Ovary (tissue), 1 donor: ENCODE measurements at regions not wholly inside any gene's neighbourhood (a gene's known extent, or its start where the extent isn't known, plus 50 kb on each side); places are given as distances from the start of the nearest gene placed in this dataset.

Experiments
- EP300 ChIP-seq: sonication (generic); formaldehyde crosslinking; IDR thresholded peaks from one replicate; pipeline ENCODE4 v1.6.1; 2017; ENCODE audit warnings: antibody characterized with exemption
- POLR2A ChIP-seq: fragments of 450-650 bp; IDR thresholded peaks from one replicate; pipeline ENCODE4 v1.6.1; 2017; ENCODE audit warnings: antibody characterized with exemption, mild to moderate bottlenecking, moderate library complexity

DNA sequence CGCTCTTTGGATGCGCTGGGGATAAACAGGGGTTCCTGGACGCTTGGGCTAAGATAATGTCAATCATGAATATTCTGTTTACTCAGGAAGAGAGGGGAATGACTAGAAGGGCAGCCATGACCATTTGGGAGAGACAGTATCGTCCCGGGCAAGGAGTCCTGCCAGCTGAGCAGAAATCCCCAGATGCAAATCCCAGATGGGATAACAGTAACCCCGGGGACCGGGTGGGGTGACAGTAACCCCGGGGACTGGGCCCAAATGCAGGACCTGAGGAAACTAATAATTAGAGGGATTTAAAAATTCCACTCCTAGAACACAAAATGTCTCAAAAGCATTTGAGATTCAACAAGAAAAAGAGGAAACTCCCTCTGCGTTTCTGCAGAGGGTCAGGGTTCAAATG, 189.0 kb upstream of the PPP1R26 start:
- TF ChIP-seq EP300, result no peak
- TF ChIP-seq POLR2A, result no peak
